GM12865 (cell line): ENCODE measurements at regions not wholly inside any gene's neighbourhood (a gene's known extent, or its start where the extent isn't known, plus 50 kb on each side); places are given as distances from the start of the nearest gene placed in this dataset.

ENCODE experiments used
- DNase-seq: peaks from one replicate; pipeline ENCODE4 v3.0.0; 2010; ENCODE audit warnings: low read depth
- H3K4me3 ChIP-seq: 2 replicates; pipeline ENCODE4 v1.5.1; 2011; ENCODE audit warnings: mild to moderate bottlenecking, low read depth, low read length, control low read depth
- TF ChIP-seq, protein P1 (sequence below): IDR thresholded peaks from 2 replicates; pipeline ENCODE4 v1.5.1; 2011; ENCODE audit warnings: low read length, control low read depth, low read depth, inconsistent platforms; ENCODE audit not compliant: insufficient read depth; ENCODE audit errors: missing control alignments

DNA sequence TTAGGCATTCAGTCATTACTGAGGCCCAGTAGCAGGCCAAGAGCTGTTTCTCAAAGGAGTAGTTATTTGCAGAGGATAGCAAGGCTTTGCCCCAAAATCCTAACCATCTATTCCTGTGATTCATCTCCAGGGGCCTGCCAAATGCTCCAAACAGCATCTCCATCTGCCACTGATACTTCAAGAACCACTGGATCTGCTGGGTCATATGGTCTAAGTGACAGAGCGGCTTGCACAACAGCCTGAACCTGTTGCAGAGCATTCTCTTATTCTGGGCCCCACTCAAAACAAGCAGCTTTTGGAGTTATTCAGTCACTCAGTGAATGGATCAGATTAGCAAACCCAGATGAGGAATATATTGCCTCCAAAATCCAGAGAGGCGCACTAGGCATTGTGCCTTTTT, 68.8 kb upstream of the ALDH1A3 start:
- TF ChIP-seq, protein P1, sequence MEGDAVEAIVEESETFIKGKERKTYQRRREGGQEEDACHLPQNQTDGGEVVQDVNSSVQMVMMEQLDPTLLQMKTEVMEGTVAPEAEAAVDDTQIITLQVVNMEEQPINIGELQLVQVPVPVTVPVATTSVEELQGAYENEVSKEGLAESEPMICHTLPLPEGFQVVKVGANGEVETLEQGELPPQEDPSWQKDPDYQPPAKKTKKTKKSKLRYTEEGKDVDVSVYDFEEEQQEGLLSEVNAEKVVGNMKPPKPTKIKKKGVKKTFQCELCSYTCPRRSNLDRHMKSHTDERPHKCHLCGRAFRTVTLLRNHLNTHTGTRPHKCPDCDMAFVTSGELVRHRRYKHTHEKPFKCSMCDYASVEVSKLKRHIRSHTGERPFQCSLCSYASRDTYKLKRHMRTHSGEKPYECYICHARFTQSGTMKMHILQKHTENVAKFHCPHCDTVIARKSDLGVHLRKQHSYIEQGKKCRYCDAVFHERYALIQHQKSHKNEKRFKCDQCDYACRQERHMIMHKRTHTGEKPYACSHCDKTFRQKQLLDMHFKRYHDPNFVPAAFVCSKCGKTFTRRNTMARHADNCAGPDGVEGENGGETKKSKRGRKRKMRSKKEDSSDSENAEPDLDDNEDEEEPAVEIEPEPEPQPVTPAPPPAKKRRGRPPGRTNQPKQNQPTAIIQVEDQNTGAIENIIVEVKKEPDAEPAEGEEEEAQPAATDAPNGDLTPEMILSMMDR = no peak
- DNase-seq = no peak
- no peak overlapping the region for H3K4me3 ChIP-seq

DNA sequence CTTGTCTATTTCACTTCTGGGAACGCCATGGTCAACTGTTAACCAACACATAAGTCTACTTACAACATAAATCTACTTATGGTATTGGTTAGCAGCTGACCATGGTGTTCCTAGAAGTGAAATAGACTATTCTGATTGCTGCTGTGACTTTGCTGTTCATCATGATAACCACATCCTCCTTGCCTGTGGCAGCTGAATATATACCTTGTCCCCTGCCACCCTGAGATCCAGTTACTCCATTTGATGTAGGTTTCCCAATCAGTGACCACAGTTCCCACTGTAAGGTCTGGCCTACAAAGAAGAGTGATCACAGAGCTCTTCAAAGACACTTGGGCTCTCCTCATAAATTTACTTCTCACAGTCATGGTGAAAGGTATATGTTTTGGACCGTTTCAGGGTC, 66.8 kb upstream of the ALDH1A3 start:
- H3K4me3 ChIP-seq = no peak overlapping the region
- TF ChIP-seq, protein P1 = no peak
- DNase-seq = no peak

DNA sequence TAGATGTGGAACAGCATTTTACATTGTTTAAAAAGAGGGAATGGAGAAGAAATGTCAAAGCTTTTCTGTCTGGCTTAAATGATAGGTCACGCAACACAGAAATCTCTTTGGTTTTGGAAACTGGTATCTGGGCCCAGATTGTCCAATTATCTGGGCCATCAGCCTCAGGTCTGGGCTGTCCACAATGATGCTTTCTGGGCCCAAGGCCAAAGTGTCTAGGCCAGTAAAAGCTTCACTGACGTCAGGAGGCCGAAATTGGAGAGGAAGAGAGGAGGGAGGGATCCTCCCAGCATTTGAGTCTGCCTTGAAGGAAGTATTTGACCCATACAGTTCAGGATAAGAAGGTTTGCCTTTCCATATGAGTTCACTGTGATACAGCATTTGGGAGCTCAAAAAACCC, 60.7 kb upstream of the ALDH1A3 start:
- TF ChIP-seq, protein P1 = no peak
- H3K4me3 ChIP-seq = no peak overlapping the region
- no peak for DNase-seq

DNA sequence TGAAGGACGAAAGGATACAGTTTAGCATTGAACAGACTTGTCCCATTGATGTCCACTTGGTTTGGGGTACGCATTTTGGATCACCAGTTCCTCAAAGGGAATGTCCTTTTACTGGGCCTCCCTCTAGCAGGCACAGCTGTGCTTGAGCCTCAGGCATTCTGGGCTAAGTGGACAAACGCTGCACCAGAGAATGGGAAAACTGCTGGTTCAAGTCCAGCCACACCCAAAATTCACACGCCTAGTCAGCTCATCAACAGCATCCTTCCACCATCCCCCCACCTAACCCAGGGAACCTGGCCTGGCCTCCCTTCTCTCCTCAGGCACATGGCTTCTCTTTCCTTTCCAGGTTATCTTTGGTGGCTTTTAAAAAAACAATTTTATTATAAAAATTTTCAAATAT, 59.1 kb upstream of the ALDH1A3 start:
- H3K4me3 ChIP-seq = no peak overlapping the region
- no peak for DNase-seq
- TF ChIP-seq, protein P1 = no peak

DNA sequence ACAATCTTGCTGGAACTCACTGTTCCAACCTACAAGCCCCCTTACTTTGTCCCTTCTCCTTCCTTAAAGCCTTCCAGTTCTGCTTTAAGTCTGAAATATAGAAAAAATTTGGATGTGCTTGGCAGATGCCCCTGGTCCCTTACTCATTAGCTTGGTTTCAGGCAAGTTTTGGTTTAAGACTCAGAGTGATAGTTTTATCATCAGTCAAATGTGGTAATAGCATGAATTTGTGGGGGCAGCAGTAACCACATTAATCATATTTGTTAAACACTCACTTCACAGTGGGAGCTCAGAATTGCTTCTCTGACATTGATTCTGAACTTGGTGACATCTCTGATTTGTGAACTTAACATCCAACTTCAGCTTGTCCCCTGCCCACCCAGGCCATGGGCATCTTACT, 58.3 kb upstream of the ALDH1A3 start:
- TF ChIP-seq, protein P1 = no peak
- no peak for DNase-seq
- no peak overlapping the region for H3K4me3 ChIP-seq

DNA sequence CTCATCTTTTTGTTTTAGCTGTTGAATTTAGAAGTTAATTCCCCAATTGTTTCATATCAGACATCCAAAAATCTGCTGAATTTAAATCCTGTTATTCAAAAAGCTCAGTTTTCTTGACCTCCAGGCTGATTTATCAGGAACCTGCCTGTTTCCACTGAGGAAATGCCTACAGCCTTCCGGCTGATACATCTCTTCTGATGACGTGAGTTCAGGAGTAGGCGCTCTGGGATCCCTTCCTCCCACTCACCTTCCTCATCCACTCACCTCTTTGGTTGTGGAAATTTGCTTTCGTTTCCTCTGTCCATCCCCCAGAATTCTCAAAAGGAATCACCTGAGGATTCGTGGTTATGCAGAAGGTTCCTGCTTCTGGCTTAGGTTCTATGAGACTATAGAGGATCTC, 55.4 kb upstream of the ALDH1A3 start:
- TF ChIP-seq, protein P1 = no peak
- no peak overlapping the region for H3K4me3 ChIP-seq
- no peak for DNase-seq

DNA sequence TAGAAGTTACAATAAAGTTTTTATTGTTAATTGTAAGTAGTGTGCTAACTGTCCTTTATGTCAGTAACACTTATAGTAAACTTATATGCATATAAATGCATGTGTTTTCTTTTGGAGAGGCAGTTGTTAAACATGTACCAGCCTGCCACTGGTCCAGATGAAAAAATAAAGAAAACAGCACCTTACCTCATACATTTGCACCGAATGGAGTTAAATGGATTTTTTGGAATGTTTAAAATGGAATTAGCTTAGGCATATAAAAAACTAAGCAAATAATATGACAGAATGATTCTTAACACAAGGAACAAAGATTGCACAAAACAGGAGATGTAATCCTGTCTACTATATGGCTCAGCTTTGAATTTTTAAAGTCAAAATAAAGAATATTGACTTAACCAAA, 50.2 kb upstream of the ALDH1A3 start:
- DNase-seq = no peak
- TF ChIP-seq, protein P1 = no peak
- H3K4me3 ChIP-seq = no peak overlapping the region
